ENCODE measurements at regions not wholly inside any gene's neighbourhood (a gene's known extent, or its start where the extent isn't known, plus 50 kb on each side); places are given as distances from the start of the nearest gene placed in this dataset.

GRCh38 chr5:135714126-135714894 lies 120.2 kb upstream of the SLC25A48 start:
- no peaks in the 10 kb centered on the region for H3K27me3 ChIP-seq (replicated peaks in 1 of 4; ENCODE audit: control insufficient read depth in 3 of 4, extremely low read depth in 1 of 4, insufficient read depth in 3 of 4, low read length in 3 of 4)
- DNase-seq (ENCODE audit: low read depth in 1 of 2, low spot score in 2 of 2) (no peak), FAIRE-seq (no peak)
- H3K27ac ChIP-seq (ENCODE audit: low read depth, low read length), result no peak overlapping the region
- peaks cover 0 to 3% (median 0%) of the 10 kb centered on the region in 4 experiments; a peak in 1 of 7 replicates for H3K4me1 ChIP-seq (replicated peaks in 1 of 4; ENCODE audit: control insufficient read depth in 3 of 4, insufficient read depth in 4 of 4, low read length in 3 of 4)
- no peak overlapping the region for H2BK15ac ChIP-seq (ENCODE audit: low read length)
- H2AK5ac ChIP-seq (ENCODE audit: low read depth, low read length), result no peak overlapping the region
- WGBS, 2 experiments (ENCODE audit: extremely low coverage in 1 of 2, insufficient coverage in 1 of 2, insufficient read length in 1 of 2, insufficient replicate concordance in 2 of 2, low coverage in 1 of 2, low lambda C conversion rate in 2 of 2, missing lambda C conversion rate in 1 of 2), result 88% methylated on average over 10 of the region's 10 CpGs; no CpG with 5 or more reads in 1 of the 2 experiments
- H3K9ac ChIP-seq (replicated peaks in 1 of 4; ENCODE audit: extremely low read depth in 1 of 4, low read depth in 3 of 4, low read length in 3 of 4), result no peak overlapping the region
- no peaks in the 10 kb centered on the region for H3K79me1 ChIP-seq (ENCODE audit: low read depth, low read length)
- no peaks in the 10 kb centered on the region for H4K20me1 ChIP-seq (replicated peaks in 1 of 2; ENCODE audit: control insufficient read depth in 1 of 2, insufficient read depth in 2 of 2, low read length in 2 of 2)
- H3K56ac ChIP-seq (replicated peaks; ENCODE audit: insufficient read length, low read depth, low read length), result no peak overlapping the region
- H2AFZ ChIP-seq (ENCODE audit: low read length), result no peak overlapping the region
- no peaks in the 10 kb centered on the region for H3K23me2 ChIP-seq (ENCODE audit: low read depth, low read length)
- H4K5ac ChIP-seq (ENCODE audit: insufficient read length, low read depth, low read length), result no peak overlapping the region
- no peak overlapping the region for H4K8ac ChIP-seq (ENCODE audit: extremely low read depth, insufficient read depth, low read length)
- H2BK5ac ChIP-seq (ENCODE audit: low read depth, low read length), result no peak overlapping the region
- POLR2A ChIA-PET (ENCODE audit: partially characterized antibody), result no interaction called here
- H3K18ac ChIP-seq (ENCODE audit: extremely low read depth, low read length), result 0 out of 2 replicates have a peak overlapping the region, but pooled peaks have one; percentile 24
- CTCF ChIA-PET (ENCODE audit: partially characterized antibody), result interaction anchor here (0.8 to 2.5 kb wide), 3 partner anchors 15 to 160 kb away, joined by 3 to 8 read pairs (median 7); no protein-coding TSS in a partner anchor
- no peak overlapping the region for H2BK120ac ChIP-seq (replicated peaks; ENCODE audit: low read depth, low read length)
- H3K79me2 ChIP-seq (ENCODE audit: control insufficient read depth in 1 of 2, insufficient read depth in 2 of 2, low read length in 2 of 2), result no peaks in the 10 kb centered on the region
- no peaks in the 10 kb centered on the region for H3K9me3 ChIP-seq (ENCODE audit: insufficient read depth in 2 of 2, low read depth in 1 of 2, low read length in 1 of 2)
- H3K36me3 ChIP-seq (ENCODE audit: control insufficient read depth in 2 of 4, insufficient read depth in 4 of 4, low read length in 3 of 4), result no peaks in the 10 kb centered on the region
- no peak overlapping the region for H4K91ac ChIP-seq (replicated peaks; ENCODE audit: insufficient read length, low read length)
- H3K4me3 ChIP-seq (ENCODE audit: extremely low read depth in 1 of 4, insufficient read depth in 2 of 4, low read depth in 3 of 4, low read length in 4 of 4), result no peak overlapping the region
- H2BK12ac ChIP-seq (ENCODE audit: low read depth, low read length), result no peak overlapping the region
- no peak overlapping the region for H3K14ac ChIP-seq (ENCODE audit: insufficient read length)
- no peak overlapping the region for H2BK20ac ChIP-seq (ENCODE audit: low read length)
- no peak overlapping the region for H3K4ac ChIP-seq (replicated peaks; ENCODE audit: insufficient read length, low read depth, low read length)
- H3K4me2 ChIP-seq (ENCODE audit: insufficient read depth in 1 of 2, low read depth in 2 of 2, low read length in 2 of 2), result no peak overlapping the region
- no peak overlapping the region for H3K23ac ChIP-seq (ENCODE audit: insufficient read length)
- TF ChIP-seq FOSL1 (IDR thresholded peaks at IDR 0.05; ENCODE audit: insufficient read depth, low read depth, low read length) (no peak), CBX8 (IDR thresholded peaks at IDR 0.05; ENCODE audit: borderline replicate concordance, low read depth, low read length) (no peak), CTCF (IDR thresholded peaks at IDR 0.05; ENCODE audit: control extremely low read depth in 1 of 3, insufficient read depth in 1 of 3, low read depth in 1 of 3, low read length in 3 of 3) (no peak)

Measured in H1 (cell line).